CD4-positive, alpha-beta T cell treated with Interleukin-4 for 4 hours (primary cell): ENCODE measurements at regions not wholly inside any gene's neighbourhood (a gene's known extent, or its start where the extent isn't known, plus 50 kb on each side); places are given as distances from the start of the nearest gene placed in this dataset.
"Not testable (repeated sequence)": the region's sequence is repeated elsewhere in the genome, so short reads cannot be mapped to it uniquely, and the experiment has no call there.

Source experiments
- DNase-seq: peaks from one replicate; pipeline ENCODE4 v3.0.0-alpha.2; 2020

- no peak for DNase-seq
Observed at GRCh38 chr15:95636107-95636506, 694.4 kb upstream of the NR2F2 start.

DNA sequence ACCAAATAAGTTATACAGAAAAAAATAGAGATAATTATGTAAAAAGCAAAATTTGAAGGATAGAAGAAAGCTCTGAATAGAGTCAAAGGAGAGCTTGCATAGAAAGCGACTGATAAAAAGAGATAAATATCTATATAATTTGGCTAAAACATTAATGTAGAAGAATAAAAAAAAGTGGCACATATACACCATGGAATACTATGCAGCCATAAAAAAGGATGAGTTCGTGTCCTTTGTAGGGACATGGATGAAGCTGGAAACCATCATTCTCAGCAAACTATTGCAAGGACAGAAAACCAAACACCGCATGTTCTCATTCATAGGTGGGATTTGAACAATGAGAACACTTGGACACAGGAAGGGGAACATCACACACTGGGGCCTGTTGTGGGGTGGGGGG, 693.3 kb upstream of the NR2F2 start:
- DNase-seq = not testable (repeated sequence)

DNA sequence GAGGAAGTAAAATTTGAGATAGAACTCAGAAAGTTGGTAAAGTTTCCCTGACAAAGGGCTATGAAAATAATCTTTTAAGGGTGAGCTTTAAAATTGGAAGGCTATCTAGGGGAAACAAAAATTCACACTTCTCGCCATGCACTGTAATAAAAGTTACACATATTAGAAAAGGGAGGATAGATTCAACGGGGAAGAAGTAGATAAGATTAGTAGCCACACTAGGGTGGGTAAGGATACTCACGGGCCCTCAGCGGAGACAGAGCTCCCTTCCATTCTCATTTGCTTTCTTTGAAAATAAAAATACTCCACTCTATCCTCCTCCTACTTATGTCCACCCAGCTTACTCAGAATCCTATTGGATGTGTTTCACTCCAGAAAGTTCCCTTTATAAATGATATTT, 691.3 kb upstream of the NR2F2 start:
- DNase-seq = no peak

DNA sequence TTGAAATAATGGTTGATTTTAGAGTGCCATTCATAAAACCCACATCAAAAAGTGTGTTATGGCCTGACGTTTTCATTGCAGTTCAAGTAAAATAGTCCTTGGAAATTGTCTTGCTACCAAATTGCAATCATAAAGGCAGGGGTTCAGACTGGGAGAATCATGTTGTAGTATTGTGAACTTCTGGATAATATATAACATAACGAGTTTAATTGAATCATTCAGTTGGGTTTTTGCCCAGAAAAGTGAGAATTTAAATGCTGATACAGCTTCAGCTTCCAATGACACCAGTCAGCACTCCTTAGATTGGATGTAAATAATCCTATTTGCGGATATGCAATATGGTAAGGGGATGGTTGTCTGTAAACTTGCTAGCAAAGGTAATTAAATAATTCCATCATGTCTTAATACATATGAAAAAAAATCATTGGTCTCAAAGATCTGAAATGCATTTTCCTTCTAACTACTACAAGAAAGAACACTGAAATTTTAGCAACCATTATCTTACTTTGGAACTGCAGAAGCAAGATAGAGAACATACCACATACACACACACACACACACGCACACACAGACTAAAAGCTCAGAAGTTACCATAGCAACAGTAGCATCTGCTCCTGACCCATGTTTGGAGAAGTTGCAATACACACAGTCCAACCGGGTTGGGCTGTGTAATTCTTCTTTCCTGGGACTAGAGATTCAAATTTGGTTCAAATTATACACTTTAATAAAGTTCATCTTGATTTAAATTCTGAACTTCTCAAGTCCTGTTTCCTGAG, 686.2 kb upstream of the NR2F2 start:
- DNase-seq = no peak

GRCh38 chr15:95645791-95646338, 684.6 kb upstream of the NR2F2 start:
- no peak for DNase-seq

DNA sequence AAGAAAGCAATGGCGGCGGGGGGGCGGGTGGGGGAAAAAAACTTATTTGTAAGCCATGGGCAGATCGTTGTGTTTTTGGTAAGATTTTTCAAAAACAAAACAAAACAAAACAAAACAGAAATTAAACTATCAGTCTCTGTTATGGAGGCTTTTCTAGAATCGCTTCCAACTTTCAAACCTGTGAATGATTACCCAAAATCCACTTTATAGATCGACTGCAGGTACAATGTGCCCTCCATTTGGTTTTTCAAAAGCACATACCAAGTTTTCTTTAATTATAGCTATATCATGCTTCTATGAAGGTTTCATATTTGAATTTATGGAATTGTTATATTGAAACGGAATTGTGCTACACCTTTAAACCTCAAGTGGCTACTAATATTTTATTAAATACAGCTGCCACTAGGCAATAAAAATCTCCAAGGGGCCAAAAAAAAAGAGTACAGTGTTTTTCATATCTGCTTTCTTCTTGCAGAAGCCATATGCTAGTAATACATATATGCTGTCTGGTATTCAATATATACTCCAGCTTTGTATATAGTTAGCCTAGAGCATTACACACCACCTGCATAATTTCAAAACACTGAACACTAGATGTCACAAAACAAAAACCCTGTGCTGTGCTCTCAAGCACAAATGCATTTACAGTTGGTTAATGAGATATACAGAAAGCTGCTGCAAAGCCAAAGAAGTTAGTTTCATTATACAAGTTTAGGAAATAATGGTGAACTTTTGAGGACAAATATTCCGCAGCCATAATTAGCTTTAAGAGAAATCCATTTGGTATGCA, 683.8 kb upstream of the NR2F2 start:
- no peak for DNase-seq

DNA sequence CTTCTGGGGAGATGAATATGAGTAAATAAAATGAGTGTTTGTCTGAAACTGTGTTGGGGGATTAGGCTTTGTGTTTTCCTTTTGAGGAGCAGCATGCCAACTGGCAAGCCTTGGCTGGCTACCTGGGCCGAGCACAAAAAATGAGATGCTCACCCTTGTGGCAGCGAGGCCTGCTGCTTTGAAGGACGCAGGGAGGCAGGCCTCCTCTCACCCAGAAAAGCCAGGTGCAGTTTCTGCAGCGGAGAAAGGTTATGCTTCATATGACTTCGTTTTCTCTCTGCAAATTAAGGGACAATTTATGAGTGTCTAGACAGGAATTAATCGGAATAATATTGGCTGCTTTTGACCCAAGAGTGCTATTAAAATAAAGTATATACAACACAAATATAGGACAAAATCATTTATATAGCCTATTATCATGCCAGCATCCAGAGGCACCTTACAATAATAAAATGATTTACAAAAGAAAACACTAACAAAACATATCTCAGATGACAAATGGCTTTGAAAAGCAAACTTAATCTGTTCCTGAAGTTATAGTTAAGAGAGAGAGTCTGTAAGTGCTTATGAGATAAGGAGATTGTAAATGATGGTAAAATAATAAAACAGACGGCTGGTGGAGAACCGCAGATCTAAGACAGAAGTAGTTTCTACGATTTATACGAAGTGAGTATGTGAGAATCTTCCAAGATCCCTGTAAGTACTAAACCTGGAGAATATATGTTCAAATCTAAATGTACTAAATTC, 682.8 kb upstream of the NR2F2 start:
- DNase-seq = no peak

- DNase-seq = no peak
Observed at GRCh38 chr15:95653361-95653805, 677.1 kb upstream of the NR2F2 start.

DNA sequence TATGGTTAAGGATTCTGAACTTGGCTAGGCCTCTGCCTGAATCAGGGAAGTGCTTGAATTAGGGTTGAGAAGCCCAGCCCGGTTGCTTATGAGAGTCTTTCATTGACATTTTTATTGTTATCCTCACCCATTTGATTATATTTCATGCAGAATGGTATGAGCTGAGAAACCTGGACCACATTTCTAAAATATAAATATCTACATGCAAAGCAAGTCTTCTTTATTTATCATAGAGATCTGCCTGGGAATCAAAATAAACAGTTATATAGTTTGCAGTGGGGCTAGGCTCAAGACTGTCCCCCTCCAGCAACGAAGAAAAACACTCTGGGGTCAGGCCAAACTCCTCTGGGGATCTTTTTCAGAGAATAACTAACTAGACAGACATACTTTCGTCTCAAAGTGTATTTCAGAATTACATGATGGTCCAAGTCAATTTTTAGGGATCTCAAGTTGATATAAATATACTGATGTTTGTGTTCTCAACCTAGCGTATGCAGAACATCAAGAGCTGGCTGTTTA, 675.4 kb upstream of the NR2F2 start:
- no peak for DNase-seq

DNA sequence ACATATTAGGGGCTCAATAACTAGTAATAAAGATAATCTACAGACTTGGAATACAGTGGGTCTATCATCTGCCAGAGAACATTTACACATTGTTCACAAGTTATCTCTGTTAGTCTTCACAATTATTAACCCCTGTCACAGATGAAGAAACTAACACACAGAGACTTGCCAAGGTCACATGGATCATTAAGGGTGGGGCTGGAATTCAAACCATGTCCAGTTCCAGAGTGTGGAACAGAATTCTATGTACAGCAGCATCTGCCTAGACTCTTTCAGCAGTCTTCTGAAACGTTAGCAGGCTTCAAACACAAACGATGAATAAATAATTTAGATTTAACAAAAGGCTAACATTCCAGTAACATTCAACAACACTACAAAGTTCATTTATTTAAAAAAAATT, 673.9 kb upstream of the NR2F2 start:
- no peak for DNase-seq

DNA sequence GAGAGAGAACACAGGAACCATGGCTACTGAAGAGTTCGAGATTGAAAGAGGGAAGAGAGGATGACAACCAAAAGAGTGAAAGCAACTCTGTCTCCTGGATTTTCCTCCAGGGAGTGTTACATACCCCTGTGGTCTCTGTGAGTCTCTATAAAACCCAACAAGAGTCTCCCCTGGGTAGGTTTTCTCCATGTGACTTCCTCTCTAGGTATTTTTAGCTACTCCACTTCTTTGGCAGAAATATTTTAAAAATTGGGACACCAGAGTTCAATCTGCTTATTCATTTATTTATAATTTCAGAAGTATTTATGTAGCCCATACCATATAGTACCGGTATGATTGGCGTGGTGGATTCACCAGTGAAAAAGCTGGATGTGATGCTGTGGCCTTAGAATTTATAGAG, 671.7 kb upstream of the NR2F2 start:
- DNase-seq = no peak

DNA sequence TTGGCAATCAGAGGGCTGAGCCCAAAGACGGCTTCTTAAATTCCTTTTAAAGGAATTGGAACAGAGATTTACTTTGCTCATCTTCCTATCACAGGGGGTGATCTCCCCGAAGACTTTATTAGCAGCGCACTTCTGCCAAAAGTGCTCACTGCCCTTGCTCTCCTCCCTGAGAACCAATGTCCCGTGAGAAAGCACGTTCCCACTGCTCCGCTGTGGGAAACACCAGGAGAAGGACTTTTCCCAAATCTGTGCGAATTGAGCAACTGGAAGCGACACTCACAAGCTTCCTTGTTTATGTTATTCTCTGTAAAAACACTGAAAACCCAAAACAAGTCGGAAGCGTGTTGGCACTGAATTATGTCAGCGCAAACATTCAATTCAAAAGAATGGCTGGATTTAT, 670.8 kb upstream of the NR2F2 start:
- no peak for DNase-seq

DNA sequence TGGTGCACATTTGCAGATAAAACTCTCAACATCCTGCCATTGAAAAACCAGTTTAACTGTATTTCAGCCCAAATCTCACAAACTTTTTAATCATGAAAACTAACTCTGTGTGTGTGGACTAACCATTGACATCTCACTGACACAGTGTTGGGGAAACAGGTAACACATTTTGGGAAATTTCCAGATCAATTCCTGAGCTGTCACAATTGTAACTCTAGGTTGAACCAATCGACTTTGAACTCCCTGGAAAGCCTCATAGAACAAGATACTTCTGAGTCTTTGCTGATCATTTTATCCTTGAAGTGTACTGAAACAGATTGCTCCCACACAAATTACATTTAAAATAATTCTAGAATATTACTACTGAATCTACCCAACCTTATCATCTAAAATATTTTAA, 667.9 kb upstream of the NR2F2 start:
- DNase-seq = no peak

- no peak for DNase-seq
Observed at GRCh38 chr15:95663156-95664100, 667.1 kb upstream of the NR2F2 start.

DNA sequence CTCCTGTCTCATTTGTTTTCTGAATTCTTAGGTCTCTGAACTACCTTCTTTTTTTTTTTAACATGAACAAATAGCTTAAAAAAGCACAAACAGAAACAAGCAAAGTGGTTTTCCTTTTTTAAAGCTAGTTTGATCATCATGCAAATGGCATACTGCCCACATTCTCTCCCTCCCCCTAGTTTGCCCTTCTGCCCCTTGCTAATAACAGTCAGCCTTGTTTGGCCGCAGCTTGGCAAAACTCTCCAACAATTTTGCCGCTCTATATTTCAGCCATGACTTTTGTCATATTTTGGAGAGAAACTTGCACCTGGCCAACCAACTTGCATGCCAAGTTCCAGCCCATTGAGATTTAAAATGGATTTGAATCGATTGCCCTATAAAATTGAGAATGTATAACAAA, 666.0 kb upstream of the NR2F2 start:
- DNase-seq = no peak

GRCh38 chr15:95669146-95669922, 661.2 kb upstream of the NR2F2 start:
- peak; percentile 0 for DNase-seq

DNA sequence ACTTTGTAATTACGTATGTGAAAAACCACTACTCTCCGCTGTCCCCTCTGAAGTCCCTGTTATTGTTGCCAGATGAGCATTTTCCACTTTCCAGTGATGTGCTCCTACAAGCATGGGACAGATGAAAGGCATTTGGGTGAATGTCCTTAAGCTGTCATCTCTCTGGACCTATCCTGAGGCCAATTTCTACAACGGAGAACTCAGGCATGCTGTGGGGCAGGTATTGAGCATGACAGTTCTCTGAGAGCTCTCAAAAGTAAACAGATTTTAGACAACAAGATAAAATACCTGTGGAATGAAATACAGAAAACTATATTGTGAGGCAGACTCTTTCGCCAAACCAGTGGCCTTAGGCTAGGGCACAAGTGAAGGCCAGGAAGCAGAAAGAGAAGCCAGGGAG, 656.5 kb upstream of the NR2F2 start:
- DNase-seq = no peak

DNA sequence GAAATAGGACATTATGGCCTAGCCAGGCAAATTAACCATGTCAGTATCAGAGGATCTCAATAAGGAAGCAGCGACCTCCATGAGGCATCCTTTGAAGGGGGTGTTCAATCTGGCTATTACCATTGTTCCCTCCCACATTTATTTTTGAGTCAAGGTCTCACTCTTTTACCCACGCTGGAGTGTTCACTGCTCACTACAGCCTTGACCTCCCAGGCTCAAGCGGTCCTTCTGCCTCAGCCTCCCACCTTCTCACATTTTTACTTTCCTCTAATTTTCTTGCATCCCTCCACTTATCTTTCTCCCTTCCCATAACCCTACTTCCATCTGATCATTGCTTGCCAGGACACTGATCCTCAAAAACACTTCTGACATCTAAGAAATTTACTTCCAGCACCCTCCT, 654.0 kb upstream of the NR2F2 start:
- DNase-seq = no peak

GRCh38 chr15:95679847-95680582, 650.5 kb upstream of the NR2F2 start:
- no peak for DNase-seq

DNA sequence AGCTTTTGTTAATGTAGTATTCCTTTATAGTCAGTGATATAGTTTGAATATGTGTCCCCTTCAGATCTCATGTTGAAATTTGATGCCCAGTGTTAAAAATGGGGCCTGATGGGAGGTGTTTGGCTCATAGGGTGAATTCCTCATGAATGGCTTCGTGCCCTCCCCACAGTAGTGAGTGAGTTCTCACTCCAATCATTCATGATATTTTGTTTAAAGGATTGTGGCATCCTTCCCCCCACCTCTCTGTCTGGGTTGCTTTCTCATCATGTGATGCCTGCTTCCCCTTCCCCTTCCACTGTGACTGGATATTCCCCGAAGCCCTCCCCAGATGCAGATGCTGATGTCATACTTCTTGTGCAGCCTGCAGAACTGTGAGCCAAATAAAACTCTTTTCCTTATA, 649.8 kb upstream of the NR2F2 start:
- no peak for DNase-seq
